ENCODE measurements at regions not wholly inside any gene's neighbourhood (a gene's known extent, or its start where the extent isn't known, plus 50 kb on each side); places are given as distances from the start of the nearest gene placed in this dataset.

GRCh38 chr16:6665126-6665525 is 667.5 kb upstream of the RBFOX1 start:
- no peaks in the 10 kb centered on the region; the same call in 1 of the 2 replicates for H3K36me3 ChIP-seq (ENCODE audit: insufficient read depth)
- H3K27me3 Mint-ChIP-seq (ENCODE audit: insufficient read depth, low read depth, poor library complexity): no peaks in the 10 kb centered on the region
- no peak overlapping the region for H3K4me3 Mint-ChIP-seq
- DNase-seq (ENCODE audit: low spot score): no peak
- H3K4me3 ChIP-seq: no peak overlapping the region
- no peaks in the 10 kb centered on the region for H3K9me3 Mint-ChIP-seq
- H4K20me1 ChIP-seq (replicated peaks; ENCODE audit: insufficient read depth): no peaks in the 10 kb centered on the region
- no peaks in the 10 kb centered on the region; the same call in 1 of the 2 replicates for H3K4me1 ChIP-seq (ENCODE audit: insufficient read depth)
- TF ChIP-seq STAT1 (IDR thresholded peaks at IDR 0.05; ENCODE audit: unreplicated experiment) (no peak), ZNF462 (CRISPR knock-in tag; IDR thresholded peaks at IDR 0.05) (no peak), POLR2AphosphoS5 (IDR thresholded peaks at IDR 0.05; ENCODE audit: low read depth) (no peak), JUNB (IDR thresholded peaks at IDR 0.05; ENCODE audit: unreplicated experiment) (no peak), CREB1 (CRISPR knock-in tag; IDR thresholded peaks at IDR 0.05; ENCODE audit: low read depth) (no peak), ETS1 (IDR thresholded peaks at IDR 0.05) (no peak), ZNF331 (CRISPR knock-in tag; IDR thresholded peaks at IDR 0.05; ENCODE audit: low read depth) (no peak), ZNF114 (CRISPR knock-in tag; IDR thresholded peaks at IDR 0.05) (no peak), EZH2phosphoT487 (IDR thresholded peaks at IDR 0.05; ENCODE audit: unreplicated experiment) (no peak), NANOG (IDR thresholded peaks at IDR 0.05; ENCODE audit: borderline replicate concordance) (no peak), REST (IDR thresholded peaks at IDR 0.05; ENCODE audit: unreplicated experiment) (no peak), CTCF (conservative IDR thresholded peaks at IDR 0.05; ENCODE audit: low read depth in 2 of 2) (no peak), EZH2 (IDR thresholded peaks at IDR 0.05; ENCODE audit: low read depth, unreplicated experiment) (no peak)
- H3K4me1 Mint-ChIP-seq: peaks cover 13% of the 10 kb centered on the region
- no peak for ATAC-seq
- H3K36me3 Mint-ChIP-seq (ENCODE audit: low read depth): no peaks in the 10 kb centered on the region
- no peak overlapping the region for H3K27ac Mint-ChIP-seq
- H3K4me2 ChIP-seq: no peak overlapping the region
- H3K27me3 ChIP-seq (ENCODE audit: insufficient read depth): no peaks in the 10 kb centered on the region
- no peak overlapping the region for H2AFZ ChIP-seq
- no peaks in the 10 kb centered on the region for H3K79me2 ChIP-seq (replicated peaks; ENCODE audit: insufficient read depth)
- no peak overlapping the region for H3K27ac ChIP-seq (ENCODE audit: low read depth)
- H3F3A ChIP-seq (replicated peaks; ENCODE audit: low read depth): no peaks in the 10 kb centered on the region
- 0 out of 2 replicates have a peak, but pooled peaks cover 2% of the 10 kb centered on the region for H3K9me2 ChIP-seq (ENCODE audit: insufficient read depth)
